Natural killer cell (primary cell): ENCODE measurements at regions not wholly inside any gene's neighbourhood (a gene's known extent, or its start where the extent isn't known, plus 50 kb on each side); places are given as distances from the start of the nearest gene placed in this dataset.

Experiments
- ATAC-seq, 3 donors: fragments of 150-1000 bp in 2 of 3; fragments of 200-7000 bp in 1 of 3; cut with Tn5 transposase; 1 replicate in 1 of 3; 2 replicates in 2 of 3; pipeline ENCODE4 v1.10.0; 2021; ENCODE audit warnings: mild to moderate bottlenecking in 2 of 3, moderate library complexity in 2 of 3
- DNase-seq, 2 donors: peaks; one replicate each; pipeline versions ENCODE4 v3.0.0 to v3.0.0-alpha.2; 2013 to 2021; ENCODE audit warnings: mixed read lengths in 1 of 2
- H3K27ac ChIP-seq: one replicate; pipeline ENCODE4 v1.5.1; 2013; ENCODE audit warnings: mild to moderate bottlenecking, low read length
- H3K27me3 ChIP-seq: one replicate; pipeline ENCODE4 v1.6.1; 2013; ENCODE audit warnings: low read length; ENCODE audit not compliant: control insufficient read depth, insufficient read depth
- H3K36me3 ChIP-seq: one replicate; pipeline ENCODE4 v1.6.1; 2013; ENCODE audit warnings: low read length; ENCODE audit not compliant: control insufficient read depth, insufficient read depth
- H3K4me1 ChIP-seq: one replicate; pipeline ENCODE4 v1.6.1; 2013; ENCODE audit warnings: low read length; ENCODE audit not compliant: control insufficient read depth, insufficient read depth
- H3K4me3 ChIP-seq: one replicate; pipeline ENCODE4 v1.5.1; 2013; ENCODE audit warnings: low read length
- H3K9me3 ChIP-seq: one replicate; pipeline ENCODE4 v1.6.1; 2013; ENCODE audit warnings: low read length; ENCODE audit not compliant: control insufficient read depth, insufficient read depth
- H3K27ac Mint-ChIP-seq, 2 donors: one replicate each; pipeline ENCODE4 v1.8.0; 2022; ENCODE audit warnings: mild to moderate bottlenecking in 2 of 2, mixed read lengths in 2 of 2, moderate library complexity in 1 of 2
- H3K27me3 Mint-ChIP-seq, 2 donors: one replicate each; pipeline ENCODE4 v1.8.0; 2022; ENCODE audit warnings: low read depth in 2 of 2, mixed read lengths in 2 of 2
- H3K36me3 Mint-ChIP-seq: one replicate; pipeline ENCODE4 v1.8.0; 2022; ENCODE audit warnings: mixed read lengths
- H3K4me1 Mint-ChIP-seq, 2 donors: one replicate each; pipeline ENCODE4 v1.8.0; 2022; ENCODE audit warnings: mixed read lengths in 2 of 2
- H3K4me3 Mint-ChIP-seq: one replicate; pipeline ENCODE4 v1.8.0; 2022; ENCODE audit warnings: mild to moderate bottlenecking, moderate library complexity, mixed read lengths
- H3K9me3 Mint-ChIP-seq, 2 donors: one replicate each; pipeline ENCODE4 v1.8.0; 2022; ENCODE audit warnings: mixed read lengths in 2 of 2
- CTCF ChIP-seq: fragments of 200-600 bp; IDR thresholded peaks from one replicate; pipeline ENCODE4 v1.8.0; 2022; ENCODE audit warnings: antibody characterized with exemption
- WGBS: methylation state at CpG from one replicate; pipeline ENCODE4 v1.1.7; 2013; ENCODE audit warnings: missing lambda C conversion rate; ENCODE audit not compliant: insufficient coverage; 5-methylcytosine and 5-hydroxymethylcytosine counted together
- intact Hi-C: fragments of 100-400 bp; cut with micrococcal nuclease; formaldehyde crosslinking; loops from one replicate; pipeline ENCODE4 v1.14.2; 2022

DNA sequence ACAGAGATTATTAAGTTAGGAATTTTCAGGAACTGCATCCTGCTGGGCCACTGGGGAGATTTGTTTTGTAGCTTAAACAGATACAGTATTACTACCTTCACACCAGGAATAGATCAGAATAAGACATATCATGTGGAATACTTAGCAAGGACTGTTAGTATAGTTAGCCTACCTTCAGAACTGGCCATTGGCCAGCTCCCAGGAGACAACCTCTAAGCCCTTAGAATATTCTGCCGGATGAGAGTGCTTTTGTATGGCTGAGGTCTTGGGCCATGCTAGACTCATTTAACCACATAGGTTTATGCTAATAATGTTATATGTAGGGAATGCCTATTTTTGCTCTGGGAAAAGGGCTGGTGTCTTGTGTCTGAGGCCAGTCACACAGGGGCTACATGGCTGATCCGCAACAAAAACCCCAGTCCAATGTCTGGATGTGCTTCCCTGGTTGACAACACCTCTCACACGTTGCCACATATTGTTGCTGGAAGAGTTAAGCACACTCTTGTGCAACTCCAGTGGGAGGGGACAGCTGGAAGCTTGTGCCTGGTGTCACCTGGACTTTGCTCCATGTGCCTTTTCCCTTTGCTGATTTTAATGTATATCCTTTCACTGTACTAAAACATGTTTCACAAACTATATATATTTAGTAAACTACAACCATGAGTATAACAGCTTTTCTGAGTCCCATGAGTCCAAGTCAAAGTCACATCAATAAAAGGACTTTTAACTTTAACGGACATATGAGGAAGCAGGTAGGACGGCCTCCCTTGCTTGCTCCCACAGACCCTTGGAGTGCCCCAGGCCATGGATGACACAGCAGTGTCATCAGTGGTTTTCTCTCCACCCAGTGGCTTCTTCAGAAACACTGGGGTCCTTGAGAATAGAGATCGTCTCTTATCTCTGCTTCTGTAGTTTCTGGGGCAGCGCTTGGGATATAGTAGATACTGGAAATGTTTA, 118.0 kb upstream of the C3orf80 start:
- Mint-ChIP-seq H3K27ac (no peak overlapping the region), H3K27me3 (no peaks in the 10 kb centered on the region), H3K4me1 (no peaks in the 10 kb centered on the region), H3K36me3 (no peaks in the 10 kb centered on the region), H3K9me3 (no peaks in the 10 kb centered on the region), H3K4me3 (no peak overlapping the region)
- no peak overlapping the region for H3K4me3 ChIP-seq
- H3K9me3 ChIP-seq, result no peaks in the 10 kb centered on the region
- H3K4me1 ChIP-seq, result no peaks in the 10 kb centered on the region
- H3K27ac ChIP-seq, result no peak overlapping the region
- no peaks in the 10 kb centered on the region for H3K27me3 ChIP-seq
- intact Hi-C loops, result no loop called here
- TF ChIP-seq CTCF, result no peak
- H3K36me3 ChIP-seq, result no peaks in the 10 kb centered on the region
- ATAC-seq (no peak), DNase-seq (no peak)
- 61% methylated on average over 6 of the region's 7 CpGs for WGBS

GRCh38 chr3:160108362-160108761, 116.9 kb upstream of the C3orf80 start:
- Mint-ChIP-seq H3K27ac (no peak overlapping the region), H3K27me3 (no peaks in the 10 kb centered on the region), H3K4me1 (no peaks in the 10 kb centered on the region), H3K9me3 (no peaks in the 10 kb centered on the region), H3K4me3 (no peak overlapping the region), H3K36me3 (no peaks in the 10 kb centered on the region)
- Histone ChIP-seq H3K4me1 (no peaks in the 10 kb centered on the region), H3K27ac (no peak overlapping the region), H3K9me3 (no peaks in the 10 kb centered on the region), H3K4me3 (no peak overlapping the region), H3K27me3 (no peaks in the 10 kb centered on the region), H3K36me3 (no peaks in the 10 kb centered on the region)
- DNase-seq (no peak), ATAC-seq (no peak)
- 87% methylated on average over 3 of the region's 4 CpGs for WGBS
- no peak for TF ChIP-seq CTCF
- intact Hi-C loops, result no loop called here

- TF ChIP-seq CTCF, result no peak
- Mint-ChIP-seq H3K4me3 (no peak overlapping the region), H3K9me3 (no peaks in the 10 kb centered on the region), H3K4me1 (no peaks in the 10 kb centered on the region), H3K27me3 (no peaks in the 10 kb centered on the region), H3K27ac (no peak overlapping the region), H3K36me3 (no peaks in the 10 kb centered on the region)
- ATAC-seq (no peak), DNase-seq (no peak)
- no peaks in the 10 kb centered on the region for H3K9me3 ChIP-seq
- no peaks in the 10 kb centered on the region for H3K36me3 ChIP-seq
- intact Hi-C loops, result no loop called here
- H3K4me1 ChIP-seq, result no peaks in the 10 kb centered on the region
- 83% methylated on average over 1 of the region's 1 CpG for WGBS
- H3K4me3 ChIP-seq, result no peak overlapping the region
- no peak overlapping the region for H3K27ac ChIP-seq
- no peaks in the 10 kb centered on the region for H3K27me3 ChIP-seq
These were observed 112.7 kb upstream of the C3orf80 start for GRCh38 chr3:160112481-160112880.

GRCh38 chr3:160112996-160113395, 112.2 kb upstream of the C3orf80 start:
- no peak for DNase-seq
- intact Hi-C loops, result no loop called here
- Mint-ChIP-seq H3K4me3 (no peak overlapping the region), H3K9me3 (no peaks in the 10 kb centered on the region), H3K36me3 (no peaks in the 10 kb centered on the region), H3K4me1 (no peaks in the 10 kb centered on the region), H3K27ac (no peak overlapping the region), H3K27me3 (no peaks in the 10 kb centered on the region)
- no peak for ATAC-seq
- no peak overlapping the region for H3K27ac ChIP-seq
- H3K27me3 ChIP-seq, result no peaks in the 10 kb centered on the region
- H3K4me3 ChIP-seq, result no peak overlapping the region
- H3K4me1 ChIP-seq, result no peaks in the 10 kb centered on the region
- TF ChIP-seq CTCF, result no peak
- H3K9me3 ChIP-seq, result no peaks in the 10 kb centered on the region
- WGBS, result 100% methylated on average over 3 of the region's 4 CpGs
- H3K36me3 ChIP-seq, result no peaks in the 10 kb centered on the region
